ENCODE measurements at regions not wholly inside any gene's neighbourhood (a gene's known extent, or its start where the extent isn't known, plus 50 kb on each side); places are given as distances from the start of the nearest gene placed in this dataset.

DNA sequence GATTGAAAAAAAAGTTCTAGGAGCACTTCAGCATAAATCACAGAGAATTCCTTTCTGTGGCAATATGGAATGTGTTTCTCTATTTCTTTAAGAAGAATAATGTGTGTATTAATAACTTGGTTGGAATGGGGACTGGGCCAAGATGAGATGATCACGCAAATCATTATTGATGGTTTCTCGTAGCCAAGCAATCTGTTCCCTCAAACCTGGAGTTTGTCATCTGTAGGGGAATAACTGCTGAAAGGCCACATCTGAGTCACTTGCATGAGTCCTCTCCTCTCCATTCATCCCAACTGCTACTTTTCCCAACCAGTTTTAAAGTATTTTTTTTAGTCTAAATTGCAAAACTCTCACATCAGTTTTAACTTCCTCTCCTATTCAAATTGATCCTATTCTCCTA lies 480.4 kb downstream of the PLPP3 start:
- no peak overlapping the region for H3K27ac Mint-ChIP-seq (ENCODE audit: unreplicated experiment)
- H3K4me3 Mint-ChIP-seq (ENCODE audit: unreplicated experiment) = no peak overlapping the region
- TF ChIP-seq, protein P1, sequence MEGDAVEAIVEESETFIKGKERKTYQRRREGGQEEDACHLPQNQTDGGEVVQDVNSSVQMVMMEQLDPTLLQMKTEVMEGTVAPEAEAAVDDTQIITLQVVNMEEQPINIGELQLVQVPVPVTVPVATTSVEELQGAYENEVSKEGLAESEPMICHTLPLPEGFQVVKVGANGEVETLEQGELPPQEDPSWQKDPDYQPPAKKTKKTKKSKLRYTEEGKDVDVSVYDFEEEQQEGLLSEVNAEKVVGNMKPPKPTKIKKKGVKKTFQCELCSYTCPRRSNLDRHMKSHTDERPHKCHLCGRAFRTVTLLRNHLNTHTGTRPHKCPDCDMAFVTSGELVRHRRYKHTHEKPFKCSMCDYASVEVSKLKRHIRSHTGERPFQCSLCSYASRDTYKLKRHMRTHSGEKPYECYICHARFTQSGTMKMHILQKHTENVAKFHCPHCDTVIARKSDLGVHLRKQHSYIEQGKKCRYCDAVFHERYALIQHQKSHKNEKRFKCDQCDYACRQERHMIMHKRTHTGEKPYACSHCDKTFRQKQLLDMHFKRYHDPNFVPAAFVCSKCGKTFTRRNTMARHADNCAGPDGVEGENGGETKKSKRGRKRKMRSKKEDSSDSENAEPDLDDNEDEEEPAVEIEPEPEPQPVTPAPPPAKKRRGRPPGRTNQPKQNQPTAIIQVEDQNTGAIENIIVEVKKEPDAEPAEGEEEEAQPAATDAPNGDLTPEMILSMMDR (IDR thresholded peaks at IDR 0.05; ENCODE audit: unreplicated experiment) = no peak

GRCh38 chr1:56097713-56098112 lies 481.6 kb downstream of the PLPP3 start:
- Mint-ChIP-seq H3K27me3 (ENCODE audit: unreplicated experiment) (no peaks in the 10 kb centered on the region), H3K36me3 (ENCODE audit: low read depth, unreplicated experiment) (no peaks in the 10 kb centered on the region), H3K9me3 (ENCODE audit: unreplicated experiment) (no peaks in the 10 kb centered on the region), H3K4me1 (ENCODE audit: unreplicated experiment) (no peaks in the 10 kb centered on the region), H3K27ac (ENCODE audit: unreplicated experiment) (no peak overlapping the region), H3K4me3 (ENCODE audit: unreplicated experiment) (no peak overlapping the region)
- TF ChIP-seq, protein P1 (IDR thresholded peaks at IDR 0.05; ENCODE audit: unreplicated experiment) = no peak
- no peak for DNase-seq (ENCODE audit: low spot score)

More for the DNA sequence above, 480.4 kb downstream of the PLPP3 start:
- no peak for DNase-seq (ENCODE audit: low spot score)
- H3K36me3 Mint-ChIP-seq (ENCODE audit: low read depth, unreplicated experiment) = no peaks in the 10 kb centered on the region
- no peaks in the 10 kb centered on the region for H3K9me3 Mint-ChIP-seq (ENCODE audit: unreplicated experiment)
- H3K27me3 Mint-ChIP-seq (ENCODE audit: unreplicated experiment) = no peaks in the 10 kb centered on the region
- no peaks in the 10 kb centered on the region for H3K4me1 Mint-ChIP-seq (ENCODE audit: unreplicated experiment)

- Mint-ChIP-seq H3K9me3 (ENCODE audit: unreplicated experiment) (no peaks in the 10 kb centered on the region), H3K36me3 (ENCODE audit: low read depth, unreplicated experiment) (no peaks in the 10 kb centered on the region), H3K27me3 (ENCODE audit: unreplicated experiment) (no peaks in the 10 kb centered on the region), H3K4me1 (ENCODE audit: unreplicated experiment) (no peaks in the 10 kb centered on the region), H3K4me3 (ENCODE audit: unreplicated experiment) (no peak overlapping the region), H3K27ac (ENCODE audit: unreplicated experiment) (no peak overlapping the region)
- no peak for DNase-seq (ENCODE audit: low spot score)
- TF ChIP-seq, protein P1 (IDR thresholded peaks at IDR 0.05; ENCODE audit: unreplicated experiment) = no peak
Measured at GRCh38 chr1:56095696-56096665, 483.4 kb downstream of the PLPP3 start.

DNA sequence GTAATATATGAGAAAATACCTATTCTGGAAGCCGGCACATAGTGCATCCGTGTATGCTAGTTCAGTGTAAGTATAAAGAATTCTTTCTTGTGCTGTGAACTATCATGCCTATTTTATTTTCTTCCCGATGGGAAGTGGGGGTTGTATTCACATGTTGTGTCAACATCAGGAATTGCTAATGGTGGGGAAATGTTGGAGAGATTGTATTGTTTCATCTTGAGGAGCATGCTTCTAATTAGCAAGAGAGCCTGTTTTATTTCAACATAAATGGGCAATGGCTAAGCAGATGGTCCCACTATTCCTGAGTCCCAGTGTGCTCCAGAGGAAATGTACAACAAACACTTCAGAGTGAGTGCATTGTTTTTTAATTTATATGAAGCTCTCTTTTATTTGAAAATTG lies 485.2 kb downstream of the PLPP3 start:
- H3K9me3 Mint-ChIP-seq (ENCODE audit: unreplicated experiment) = no peaks in the 10 kb centered on the region
- no peaks in the 10 kb centered on the region for H3K36me3 Mint-ChIP-seq (ENCODE audit: low read depth, unreplicated experiment)
- H3K27me3 Mint-ChIP-seq (ENCODE audit: unreplicated experiment) = no peaks in the 10 kb centered on the region
- DNase-seq (ENCODE audit: low spot score) = no peak
- no peak overlapping the region for H3K4me3 Mint-ChIP-seq (ENCODE audit: unreplicated experiment)
- TF ChIP-seq, protein P1 (IDR thresholded peaks at IDR 0.05; ENCODE audit: unreplicated experiment) = no peak
- H3K27ac Mint-ChIP-seq (ENCODE audit: unreplicated experiment) = no peak overlapping the region
- no peaks in the 10 kb centered on the region for H3K4me1 Mint-ChIP-seq (ENCODE audit: unreplicated experiment)

All from endothelial cell (in vitro differentiated cells).